Heart left ventricle (tissue), 16 donors: ENCODE measurements at regions not wholly inside any gene's neighbourhood (a gene's known extent, or its start where the extent isn't known, plus 50 kb on each side); places are given as distances from the start of the nearest gene placed in this dataset.

Experiments
- ATAC-seq, 4 donors: fragments of 200-7000 bp; cut with Tn5 transposase; one replicate each; pipeline ENCODE4 v1.9.1; 2020 to 2022; ENCODE audit warnings: moderate library complexity in 4 of 4, mild to moderate bottlenecking in 3 of 4, moderate number of reproducible peaks in 1 of 4
- DNase-seq, 5 donors: peaks; one replicate each; pipeline ENCODE4 v3.0.0-alpha.2; 2020
- H3K27ac ChIP-seq, 12 donors: fragments of 200-600 bp; sonication (generic) in 4 of 12; one replicate each; pipeline versions ENCODE4 v1.5.0 to v1.8.0; 2016 to 2022; ENCODE audit warnings: mild to moderate bottlenecking in 2 of 12
- H3K27me3 ChIP-seq, 9 donors: fragments of 200-600 bp; sonication (generic) in 2 of 9; one replicate each; pipeline versions ENCODE4 v1.5.1 to v1.8.0; 2016 to 2022; ENCODE audit warnings: mild to moderate bottlenecking in 3 of 9
- H3K36me3 ChIP-seq, 9 donors: fragments of 200-600 bp; sonication (generic) in 2 of 9; one replicate each; pipeline versions ENCODE4 v1.5.0 to v1.8.0; 2018 to 2022; ENCODE audit warnings: mild to moderate bottlenecking in 2 of 9
- H3K4me1 ChIP-seq, 12 donors: fragments of 200-600 bp; sonication (generic) in 4 of 12; one replicate each; pipeline versions ENCODE4 v1.5.0 to v1.8.0; 2016 to 2022; ENCODE audit warnings: mild to moderate bottlenecking in 3 of 12
- H3K4me3 ChIP-seq, 12 donors: fragments of 200-600 bp; sonication (generic) in 4 of 12; one replicate each; pipeline versions ENCODE4 v1.5.0 to v1.8.0; 2017 to 2022; ENCODE audit warnings: mild to moderate bottlenecking in 9 of 12, moderate library complexity in 4 of 12
- H3K9me3 ChIP-seq, 12 donors: fragments of 200-600 bp; sonication (generic) in 4 of 12; one replicate each; pipeline versions ENCODE4 v1.5.0 to v1.8.0; 2016 to 2022; ENCODE audit warnings: mild to moderate bottlenecking in 1 of 12
- POLR2A ChIP-seq, 2 donors: fragments of 450-650 bp; IDR thresholded peaks; one replicate each; pipeline ENCODE4 v1.6.1; 2017; ENCODE audit warnings: antibody characterized with exemption in 2 of 2, mild to moderate bottlenecking in 2 of 2, moderate library complexity in 2 of 2
- WGBS, 4 donors: extraction: QIAGEN DNeasy Blood & Tissue Kit in 2 of 4; methylation state at CpG; one replicate each; pipeline versions ENCODE4 v1.1.5 to v1.1.7; 2013 to 2018; 5-methylcytosine and 5-hydroxymethylcytosine counted together
- intact Hi-C, 10 donors: fragments of 100-400 bp; cut with DNase I; formaldehyde crosslinking; loops; one replicate each; pipeline versions ENCODE4 v1.11.1 to v1.14.2; 2022
- TF ChIP-seq, protein P1 (sequence below), 12 donors: fragments of 200-600 bp; sonication (generic) in 4 of 12; IDR thresholded peaks; one replicate each; pipeline versions ENCODE4 v1.5.0 to v1.8.0; 2018 to 2022; ENCODE audit warnings: antibody characterized with exemption in 12 of 12, mild to moderate bottlenecking in 5 of 12
- donor health status: ischemic (EF 13 %, LVEDD 7.1; RV severe dilation, severe dysfunction).
- donor health status: healthy with polysubstance abuse.
- donor health status: DM: no; HTN: yes; CAD: no.
- donor health status: DM: no; HTN: no; CAD: no.
- donor health status: ischemic (EF 25% LVEDD 6.9; RV normal size, moderate dysfunction).
- donor health status: ischemic (EF 25% LVEDD 5.7; RV mildly dilated, moderate dysfunction).
- donor health status: healthy.
- donor health status: DM: yes; HTN: yes; CAD: no.
- donor health status: ischemic (EF 35%, LVEDD 5.7; RV mildly dilated, moderate dysfunction).
- donor health status: nonischemic (EF 11% LVEDD 7.7; RV severe dilation, severe dysfunction).
- donor health status: DM: yes; HTN: yes; CAD: no.
- donor health status: PGD.
- donor health status: ischemic (EF 29% LVEDD 5.4; RV normal size, mild dysfunction).
- donor health status: nonischemic (EF 23%, LVEDD 6.1; RV moderate dilation, normal function).

DNA sequence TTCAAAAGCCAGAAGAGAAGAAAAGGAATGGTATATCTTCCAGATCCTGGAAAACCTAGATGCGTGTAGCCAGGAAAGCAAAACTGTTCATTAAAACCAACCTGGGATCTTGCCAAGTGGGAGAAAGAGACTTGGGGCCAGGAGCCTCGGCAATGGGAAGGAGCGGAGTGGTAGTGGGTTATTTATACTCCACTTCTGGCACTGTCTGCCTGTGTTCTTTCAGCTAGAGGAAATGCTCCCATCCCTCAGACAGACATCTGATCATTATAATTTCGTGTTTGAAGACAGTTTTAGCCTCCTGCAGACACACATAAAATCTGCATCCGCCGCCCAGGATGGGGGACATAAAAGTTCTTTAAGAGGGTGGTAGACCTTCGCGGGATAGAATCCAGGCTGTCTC is 421.6 kb downstream of the RPS24 start:
- no peaks in the 10 kb centered on the region for H3K9me3 ChIP-seq
- H3K36me3 ChIP-seq, result no peaks in the 10 kb centered on the region
- H3K27me3 ChIP-seq, result no peaks in the 10 kb centered on the region
- H3K27ac ChIP-seq, result no peak overlapping the region
- DNase-seq, result no peak
- H3K4me1 ChIP-seq, result peaks cover 0 to 11% (median 3%) of the 10 kb centered on the region in 12 donors
- ATAC-seq, result no peak
- TF ChIP-seq, protein P1, sequence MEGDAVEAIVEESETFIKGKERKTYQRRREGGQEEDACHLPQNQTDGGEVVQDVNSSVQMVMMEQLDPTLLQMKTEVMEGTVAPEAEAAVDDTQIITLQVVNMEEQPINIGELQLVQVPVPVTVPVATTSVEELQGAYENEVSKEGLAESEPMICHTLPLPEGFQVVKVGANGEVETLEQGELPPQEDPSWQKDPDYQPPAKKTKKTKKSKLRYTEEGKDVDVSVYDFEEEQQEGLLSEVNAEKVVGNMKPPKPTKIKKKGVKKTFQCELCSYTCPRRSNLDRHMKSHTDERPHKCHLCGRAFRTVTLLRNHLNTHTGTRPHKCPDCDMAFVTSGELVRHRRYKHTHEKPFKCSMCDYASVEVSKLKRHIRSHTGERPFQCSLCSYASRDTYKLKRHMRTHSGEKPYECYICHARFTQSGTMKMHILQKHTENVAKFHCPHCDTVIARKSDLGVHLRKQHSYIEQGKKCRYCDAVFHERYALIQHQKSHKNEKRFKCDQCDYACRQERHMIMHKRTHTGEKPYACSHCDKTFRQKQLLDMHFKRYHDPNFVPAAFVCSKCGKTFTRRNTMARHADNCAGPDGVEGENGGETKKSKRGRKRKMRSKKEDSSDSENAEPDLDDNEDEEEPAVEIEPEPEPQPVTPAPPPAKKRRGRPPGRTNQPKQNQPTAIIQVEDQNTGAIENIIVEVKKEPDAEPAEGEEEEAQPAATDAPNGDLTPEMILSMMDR (IDR thresholded peaks at IDR 0.05), result no peak
- TF ChIP-seq POLR2A (IDR thresholded peaks at IDR 0.05), result no peak
- no peak overlapping the region for H3K4me3 ChIP-seq
- intact Hi-C loops, result no loop called here
- WGBS, 4 donors, result 77 to 82% (median 80%) methylated on average over 8 of the region's 8 CpGs

DNA sequence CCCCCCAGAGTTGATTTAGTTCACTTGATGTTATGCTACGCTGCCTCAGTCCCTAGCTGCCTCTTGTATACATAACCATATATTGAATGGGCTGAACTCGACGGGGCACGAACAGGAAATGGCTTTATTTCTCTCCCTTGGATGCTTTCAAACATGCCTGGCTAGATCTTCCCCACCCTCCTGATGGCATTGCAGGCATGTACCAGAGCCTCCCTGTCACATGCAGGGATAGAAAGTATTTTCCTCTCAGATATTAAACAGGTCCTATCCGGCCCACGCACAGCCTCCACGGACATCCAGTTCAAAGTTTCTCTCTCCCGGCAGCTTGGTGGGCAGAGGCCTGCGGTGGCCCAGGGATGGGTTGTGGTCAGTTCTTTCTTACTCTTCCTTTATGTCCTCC is 422.1 kb downstream of the RPS24 start:
- H3K4me3 ChIP-seq, result no peak overlapping the region
- no peaks in the 10 kb centered on the region for H3K9me3 ChIP-seq
- intact Hi-C loops, result no loop called here
- no peaks in the 10 kb centered on the region for H3K27me3 ChIP-seq
- H3K36me3 ChIP-seq, result no peaks in the 10 kb centered on the region
- ATAC-seq (no peak), DNase-seq (no peak)
- no peak for TF ChIP-seq POLR2A (IDR thresholded peaks at IDR 0.05)
- TF ChIP-seq, protein P1 (IDR thresholded peaks at IDR 0.05), result no peak
- H3K27ac ChIP-seq, result no peak overlapping the region
- 84 to 88% (median 88%) methylated on average over 9 of the region's 9 CpGs for WGBS, 4 donors
- peaks cover 0 to 11% (median 3%) of the 10 kb centered on the region in 12 donors for H3K4me1 ChIP-seq

DNA sequence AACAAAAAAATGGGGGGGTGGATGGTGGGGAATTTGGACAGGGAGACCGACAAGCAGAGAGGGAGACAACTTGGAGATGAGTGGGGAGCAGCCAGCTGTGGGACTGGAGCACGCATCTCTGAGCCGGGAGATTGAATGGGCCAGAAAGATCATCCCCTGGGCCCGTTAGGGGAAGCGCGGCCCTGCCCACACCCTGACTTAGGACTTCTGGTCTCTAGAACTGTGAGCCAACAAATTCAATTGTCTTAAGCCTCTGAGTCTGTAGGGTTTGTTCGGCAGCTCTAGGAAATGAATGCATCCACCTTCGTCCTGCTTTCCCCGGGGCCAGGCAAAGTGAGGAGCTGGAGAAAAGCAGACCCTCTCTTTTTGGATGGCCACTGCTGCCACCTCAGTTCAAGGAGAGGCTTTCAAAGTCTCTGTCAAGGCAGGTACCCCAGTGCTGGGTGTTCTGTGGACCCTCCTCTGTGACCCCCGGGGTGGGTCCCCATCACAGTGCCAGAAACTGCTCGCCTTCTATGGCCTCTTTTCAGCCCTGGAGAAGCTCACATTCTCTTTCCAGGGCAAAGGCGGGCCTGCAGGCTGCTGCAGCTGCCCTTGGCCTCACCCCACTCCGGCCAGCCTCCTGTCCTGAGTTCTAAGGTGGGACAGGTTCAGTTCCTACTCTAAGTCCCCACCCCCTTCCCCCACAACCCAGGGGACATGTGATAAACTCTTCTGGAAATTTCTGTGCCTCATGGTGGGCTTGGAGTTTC is 423.2 kb downstream of the RPS24 start:
- intact Hi-C loops, result no loop called here
- no peaks in the 10 kb centered on the region for H3K36me3 ChIP-seq
- no peaks in the 10 kb centered on the region for H3K27me3 ChIP-seq
- 70 to 81% (median 77%) methylated on average over 13 of the region's 13 CpGs for WGBS, 4 donors
- no peak overlapping the region for H3K4me3 ChIP-seq
- H3K27ac ChIP-seq, result no peak overlapping the region
- DNase-seq, result peak in 1 of 5 donors; percentile 23
- peaks cover 0 to 9% (median 0%) of the 10 kb centered on the region in 12 donors for H3K4me1 ChIP-seq
- H3K9me3 ChIP-seq, result no peaks in the 10 kb centered on the region
- TF ChIP-seq, protein P1 (IDR thresholded peaks at IDR 0.05), result no peak
- no peak for TF ChIP-seq POLR2A (IDR thresholded peaks at IDR 0.05)
- ATAC-seq, result peak in 3 of 4 donors; percentile 32 to 47 (median 36)

DNA sequence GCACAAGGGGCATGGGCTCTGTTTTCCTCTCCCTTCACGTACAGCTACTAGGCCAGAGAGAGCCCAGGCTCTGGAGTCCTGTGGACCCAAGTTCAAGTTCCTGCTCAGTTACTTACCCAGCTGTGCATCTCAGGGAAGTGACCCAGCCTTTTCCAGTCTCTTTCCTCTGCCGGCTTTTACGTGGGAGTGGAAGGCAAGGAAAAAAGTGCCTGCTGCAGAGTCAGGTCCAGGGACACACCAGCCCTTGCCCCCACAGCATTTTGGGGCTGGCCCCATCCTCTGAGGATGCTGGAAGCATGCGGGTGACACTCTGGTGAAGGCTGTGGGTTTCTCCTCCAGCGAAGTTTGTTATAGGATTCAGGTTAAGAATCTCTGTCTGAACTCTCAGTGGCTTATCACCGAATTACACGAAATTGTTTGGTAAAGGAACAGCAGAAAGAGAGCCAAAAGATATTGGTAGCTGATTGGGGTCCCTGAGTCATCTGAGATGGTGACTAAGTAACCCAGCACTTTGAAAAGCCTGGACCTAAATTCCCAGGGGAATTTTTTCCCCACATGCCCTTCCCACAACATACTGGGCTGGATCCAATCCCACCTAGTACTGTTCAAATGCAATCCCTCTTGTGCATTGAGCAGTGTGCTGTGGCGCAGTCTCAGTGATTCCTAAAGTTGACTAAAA is 424.3 kb downstream of the RPS24 start:
- ATAC-seq, result peak in 1 of 4 donors; percentile 31
- intact Hi-C loops, result no loop called here
- H3K36me3 ChIP-seq, result no peaks in the 10 kb centered on the region
- H3K27me3 ChIP-seq, result no peaks in the 10 kb centered on the region
- H3K27ac ChIP-seq, result no peak overlapping the region
- peak in 1 of 5 donors; percentile 1 for DNase-seq
- no peak overlapping the region for H3K4me3 ChIP-seq
- TF ChIP-seq, protein P1 (IDR thresholded peaks at IDR 0.05), result no peak
- TF ChIP-seq POLR2A (IDR thresholded peaks at IDR 0.05), result no peak
- 79 to 87% (median 84%) methylated on average over 8 of the region's 8 CpGs for WGBS, 4 donors
- peaks cover 0 to 9% (median 0%) of the 10 kb centered on the region in 12 donors for H3K4me1 ChIP-seq
- no peaks in the 10 kb centered on the region for H3K9me3 ChIP-seq
